Neural cell (in vitro differentiated cells): ENCODE measurements at regions not wholly inside any gene's neighbourhood (a gene's known extent, or its start where the extent isn't known, plus 50 kb on each side); places are given as distances from the start of the nearest gene placed in this dataset.

Experiments
- EP300 ChIP-seq: fragments of 450-650 bp; conservative IDR thresholded peaks from 2 replicates; pipeline ENCODE4 v1.6.1; 2014; ENCODE audit warnings: antibody characterized with exemption, mild to moderate bottlenecking, moderate library complexity; ENCODE audit not compliant: poor library complexity, severe bottlenecking
- TF ChIP-seq, protein P1 (sequence below): IDR thresholded peaks from 2 replicates; pipeline ENCODE4 v1.6.1; 2012; ENCODE audit warnings: borderline replicate concordance
- TF ChIP-seq, protein P2 (sequence below): fragments of 450-650 bp; IDR thresholded peaks from 2 replicates; pipeline ENCODE4 v1.5.1; 2014; ENCODE audit warnings: antibody characterized with exemption, mild to moderate bottlenecking, moderate library complexity; ENCODE audit not compliant: poor library complexity, severe bottlenecking

DNA sequence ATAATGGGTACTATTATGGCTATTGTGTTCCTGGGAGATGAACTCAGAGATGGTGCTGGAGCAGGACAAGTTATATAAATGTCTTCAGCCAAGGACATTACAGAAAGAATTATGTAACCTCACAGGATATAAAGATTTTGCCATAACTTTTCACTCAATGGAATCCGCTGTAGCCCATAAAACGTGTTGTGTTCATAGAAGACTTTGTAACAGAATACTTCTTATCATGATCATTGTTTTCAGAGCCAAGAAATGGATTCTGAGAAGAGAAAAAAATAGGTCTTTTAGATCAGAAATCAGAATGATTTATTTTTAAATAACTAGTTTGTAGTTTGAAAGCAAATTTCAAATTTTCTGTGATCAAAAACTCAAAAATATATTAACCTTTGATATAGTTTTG, 441.0 kb upstream of the TENM3 start:
- TF ChIP-seq, protein P1, sequence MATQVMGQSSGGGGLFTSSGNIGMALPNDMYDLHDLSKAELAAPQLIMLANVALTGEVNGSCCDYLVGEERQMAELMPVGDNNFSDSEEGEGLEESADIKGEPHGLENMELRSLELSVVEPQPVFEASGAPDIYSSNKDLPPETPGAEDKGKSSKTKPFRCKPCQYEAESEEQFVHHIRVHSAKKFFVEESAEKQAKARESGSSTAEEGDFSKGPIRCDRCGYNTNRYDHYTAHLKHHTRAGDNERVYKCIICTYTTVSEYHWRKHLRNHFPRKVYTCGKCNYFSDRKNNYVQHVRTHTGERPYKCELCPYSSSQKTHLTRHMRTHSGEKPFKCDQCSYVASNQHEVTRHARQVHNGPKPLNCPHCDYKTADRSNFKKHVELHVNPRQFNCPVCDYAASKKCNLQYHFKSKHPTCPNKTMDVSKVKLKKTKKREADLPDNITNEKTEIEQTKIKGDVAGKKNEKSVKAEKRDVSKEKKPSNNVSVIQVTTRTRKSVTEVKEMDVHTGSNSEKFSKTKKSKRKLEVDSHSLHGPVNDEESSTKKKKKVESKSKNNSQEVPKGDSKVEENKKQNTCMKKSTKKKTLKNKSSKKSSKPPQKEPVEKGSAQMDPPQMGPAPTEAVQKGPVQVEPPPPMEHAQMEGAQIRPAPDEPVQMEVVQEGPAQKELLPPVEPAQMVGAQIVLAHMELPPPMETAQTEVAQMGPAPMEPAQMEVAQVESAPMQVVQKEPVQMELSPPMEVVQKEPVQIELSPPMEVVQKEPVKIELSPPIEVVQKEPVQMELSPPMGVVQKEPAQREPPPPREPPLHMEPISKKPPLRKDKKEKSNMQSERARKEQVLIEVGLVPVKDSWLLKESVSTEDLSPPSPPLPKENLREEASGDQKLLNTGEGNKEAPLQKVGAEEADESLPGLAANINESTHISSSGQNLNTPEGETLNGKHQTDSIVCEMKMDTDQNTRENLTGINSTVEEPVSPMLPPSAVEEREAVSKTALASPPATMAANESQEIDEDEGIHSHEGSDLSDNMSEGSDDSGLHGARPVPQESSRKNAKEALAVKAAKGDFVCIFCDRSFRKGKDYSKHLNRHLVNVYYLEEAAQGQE, result no peak
- TF ChIP-seq EP300, result no peak
- TF ChIP-seq, protein P2, sequence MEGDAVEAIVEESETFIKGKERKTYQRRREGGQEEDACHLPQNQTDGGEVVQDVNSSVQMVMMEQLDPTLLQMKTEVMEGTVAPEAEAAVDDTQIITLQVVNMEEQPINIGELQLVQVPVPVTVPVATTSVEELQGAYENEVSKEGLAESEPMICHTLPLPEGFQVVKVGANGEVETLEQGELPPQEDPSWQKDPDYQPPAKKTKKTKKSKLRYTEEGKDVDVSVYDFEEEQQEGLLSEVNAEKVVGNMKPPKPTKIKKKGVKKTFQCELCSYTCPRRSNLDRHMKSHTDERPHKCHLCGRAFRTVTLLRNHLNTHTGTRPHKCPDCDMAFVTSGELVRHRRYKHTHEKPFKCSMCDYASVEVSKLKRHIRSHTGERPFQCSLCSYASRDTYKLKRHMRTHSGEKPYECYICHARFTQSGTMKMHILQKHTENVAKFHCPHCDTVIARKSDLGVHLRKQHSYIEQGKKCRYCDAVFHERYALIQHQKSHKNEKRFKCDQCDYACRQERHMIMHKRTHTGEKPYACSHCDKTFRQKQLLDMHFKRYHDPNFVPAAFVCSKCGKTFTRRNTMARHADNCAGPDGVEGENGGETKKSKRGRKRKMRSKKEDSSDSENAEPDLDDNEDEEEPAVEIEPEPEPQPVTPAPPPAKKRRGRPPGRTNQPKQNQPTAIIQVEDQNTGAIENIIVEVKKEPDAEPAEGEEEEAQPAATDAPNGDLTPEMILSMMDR, result no peak
